ENCODE measurements at regions not wholly inside any gene's neighbourhood (a gene's known extent, or its start where the extent isn't known, plus 50 kb on each side); places are given as distances from the start of the nearest gene placed in this dataset.
"Not testable (repeated sequence)": the region's sequence is repeated elsewhere in the genome, so short reads cannot be mapped to it uniquely, and the experiment has no call there.

GRCh38 chr6:28800647-28801046 lies 123.1 kb downstream of the TRIM27 start:
- TF ChIP-seq CTCF, POLR2A (IDR thresholded peaks at IDR 0.05): not testable (repeated sequence)

Measured in right lobe of liver (tissue), 4 donors.